GM21576 (cell line): ENCODE measurements at regions not wholly inside any gene's neighbourhood (a gene's known extent, or its start where the extent isn't known, plus 50 kb on each side); places are given as distances from the start of the nearest gene placed in this dataset.

ENCODE experiments used
- ATAC-seq: cut with Tn5 transposase; IDR thresholded peaks from one replicate; pipeline ENCODE4 v1.9.1; 2021; ENCODE audit warnings: mild to moderate bottlenecking, moderate library complexity; ENCODE audit not compliant: unreplicated experiment

DNA sequence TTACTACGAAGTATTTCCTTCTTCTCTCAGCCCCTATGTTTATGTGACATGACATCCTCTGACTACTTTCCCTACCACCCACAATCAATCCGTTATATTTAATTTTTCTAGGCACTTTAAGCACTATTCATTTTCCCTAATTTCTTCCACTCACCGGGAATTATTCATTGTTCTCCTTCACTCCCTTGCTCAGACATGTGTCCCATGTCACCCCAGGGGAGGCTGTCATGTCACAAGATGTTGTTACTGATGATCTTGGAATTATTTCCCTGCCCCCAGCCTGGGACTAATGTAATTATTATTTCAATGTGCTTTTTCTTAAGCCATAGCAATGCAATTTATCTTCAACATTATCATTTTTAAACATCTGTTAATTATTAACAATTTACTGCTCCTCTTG, 317.2 kb downstream of the PHF14 start:
- no peak for ATAC-seq

DNA sequence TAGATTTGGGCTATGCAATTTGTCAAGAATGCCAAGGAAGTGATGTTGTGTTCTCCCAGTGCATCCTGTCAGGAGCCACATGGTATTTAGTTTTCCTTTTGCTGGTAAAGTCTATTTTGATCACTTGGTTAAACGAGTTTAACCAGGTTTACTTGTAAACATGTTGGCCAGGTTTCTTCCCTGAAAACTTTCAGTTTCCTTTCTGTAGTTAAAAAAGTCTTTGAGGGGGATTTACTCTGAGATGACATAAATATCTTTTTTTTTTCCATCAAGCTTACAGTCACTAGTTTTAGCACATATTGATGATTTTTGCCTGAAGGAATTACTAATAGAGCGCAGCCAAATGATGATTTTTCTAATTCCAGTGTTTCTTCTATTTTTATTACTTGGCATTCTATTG, 320.5 kb downstream of the PHF14 start:
- no peak for ATAC-seq

DNA sequence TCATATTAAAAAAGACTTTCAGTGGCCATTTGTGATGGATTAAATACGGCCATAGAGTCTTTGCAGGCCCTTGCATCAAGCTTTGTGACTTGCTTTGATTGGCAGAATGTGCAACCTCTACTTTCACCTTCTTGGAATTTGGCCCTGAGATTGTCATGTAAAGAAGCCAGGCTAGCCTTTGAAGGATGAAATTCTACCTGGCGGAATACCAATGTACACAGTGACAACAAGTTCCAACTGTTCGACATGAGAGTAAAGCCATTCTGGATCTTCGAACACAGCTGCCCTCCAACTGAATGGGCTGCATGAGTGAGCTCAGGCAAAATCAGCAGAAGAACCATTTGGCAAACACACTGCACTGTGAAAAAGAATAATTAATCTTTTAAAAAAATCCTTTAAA, 321.3 kb downstream of the PHF14 start:
- ATAC-seq = no peak

DNA sequence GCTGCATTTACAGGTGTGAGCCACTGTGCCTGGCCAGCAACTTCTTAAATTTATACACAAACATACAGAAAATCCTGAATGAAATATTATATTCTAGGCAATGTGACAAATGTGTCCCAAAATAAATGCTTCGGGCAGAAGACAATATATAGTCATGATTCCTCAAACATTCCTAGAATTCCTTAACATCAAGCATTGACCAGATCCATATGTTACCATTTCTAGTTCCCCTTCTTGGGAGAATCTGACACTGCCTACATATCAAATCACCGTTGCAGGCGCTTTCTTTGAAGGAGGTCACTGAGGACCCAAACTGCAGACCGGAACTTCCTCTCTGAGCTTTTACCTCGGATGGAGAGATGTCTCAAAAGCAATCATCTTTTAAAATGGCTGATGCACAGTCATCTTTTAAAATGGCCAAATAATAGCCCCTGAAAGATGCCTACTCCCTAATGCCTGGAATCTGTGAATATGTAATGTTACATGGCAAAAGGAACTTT, 323.5 kb downstream of the PHF14 start:
- no peak for ATAC-seq

DNA sequence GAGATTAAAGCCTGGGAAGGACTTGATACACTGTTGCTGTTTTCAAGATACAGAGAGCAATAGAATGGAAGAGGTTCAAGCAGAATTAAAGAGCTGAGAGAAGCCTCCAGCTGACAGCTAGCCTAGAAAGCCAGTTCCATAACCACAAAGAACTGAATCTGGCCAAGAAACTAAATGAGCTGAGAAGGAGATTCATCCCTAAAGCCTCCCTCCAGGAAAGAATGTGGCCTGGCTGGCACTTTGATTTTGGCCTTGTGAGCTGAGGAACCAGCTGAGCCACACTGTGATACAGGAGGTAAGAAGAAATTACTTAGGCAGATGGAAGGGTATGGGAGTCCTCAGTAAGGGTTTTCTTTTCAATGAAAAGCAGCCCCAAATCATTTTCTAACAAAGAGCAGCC, 324.1 kb downstream of the PHF14 start:
- no peak for ATAC-seq

DNA sequence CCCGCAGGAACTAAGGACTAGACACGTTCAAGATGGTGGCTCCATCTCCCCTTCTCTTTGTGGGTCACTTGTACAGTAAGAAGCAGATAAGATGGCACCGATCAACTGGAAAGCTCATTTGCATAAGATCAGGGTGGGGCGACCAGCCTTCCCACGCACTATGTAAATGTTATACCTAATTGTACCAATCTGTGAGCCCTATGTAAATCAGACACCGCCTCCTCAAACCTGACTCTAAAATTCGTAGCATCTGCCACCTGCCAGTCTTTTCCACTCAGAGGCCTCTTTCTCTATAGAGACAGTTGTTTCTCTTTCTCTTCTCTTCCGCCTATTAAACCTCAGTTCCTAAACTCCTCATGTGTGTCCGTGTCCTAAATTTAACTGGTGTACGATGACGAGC, 324.5 kb downstream of the PHF14 start:
- no peak for ATAC-seq

DNA sequence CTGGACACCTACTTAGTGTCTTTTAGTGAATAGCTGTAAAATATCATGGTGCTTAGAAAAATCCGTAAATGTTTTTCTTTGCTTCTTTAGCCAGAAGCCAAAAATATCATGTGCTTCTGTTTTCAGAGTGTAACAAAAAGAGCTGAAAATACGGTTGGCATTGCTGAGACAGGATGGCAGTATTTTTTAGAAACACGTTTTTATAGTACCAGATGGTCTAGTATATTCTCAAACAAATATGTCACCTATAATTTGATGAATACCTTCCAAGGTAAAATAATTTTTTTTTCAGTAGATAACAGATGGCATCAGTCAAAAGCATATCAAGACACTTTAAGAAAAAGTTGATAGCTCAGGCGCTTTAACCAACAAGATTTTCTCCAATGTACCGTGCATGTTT, 326.6 kb downstream of the PHF14 start:
- no peak for ATAC-seq

DNA sequence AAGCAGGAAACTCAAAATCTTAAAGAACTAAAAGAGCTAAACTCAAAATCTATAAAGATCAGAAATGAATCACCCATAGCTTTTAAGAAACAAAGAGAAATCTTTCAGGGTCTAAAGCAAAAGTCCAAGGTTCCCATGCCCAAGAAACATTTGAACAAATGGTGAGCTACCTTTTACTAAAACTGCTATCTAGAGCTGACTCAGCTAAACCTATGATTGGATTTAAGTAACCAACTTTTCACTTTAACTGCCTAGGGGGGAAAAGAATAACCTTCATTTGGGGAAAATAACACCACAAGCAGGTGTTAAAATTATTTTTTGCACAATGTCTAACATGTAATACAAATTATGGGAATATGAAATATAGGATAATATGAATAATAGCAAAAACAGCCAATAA, 328.4 kb downstream of the PHF14 start:
- ATAC-seq = no peak

DNA sequence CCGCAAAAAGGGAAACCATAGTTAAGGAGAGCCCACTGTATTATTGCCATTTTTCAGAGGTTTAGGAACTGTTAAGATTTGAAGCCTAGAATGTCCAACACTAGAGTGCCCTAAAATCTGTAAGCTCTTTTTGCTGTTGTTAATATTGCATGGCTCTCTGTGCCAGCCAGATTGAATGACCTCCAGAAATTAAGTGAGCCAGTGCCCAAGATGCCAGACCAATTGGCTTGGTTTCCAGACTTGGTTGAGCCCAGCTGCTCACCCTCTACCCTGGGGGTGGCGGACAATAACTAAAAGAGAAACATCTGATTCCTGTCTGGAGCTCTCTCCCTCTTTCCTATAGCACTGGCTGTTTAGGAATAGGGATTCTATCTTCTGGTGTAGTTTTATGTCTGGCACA, 340.1 kb downstream of the PHF14 start:
- ATAC-seq = no peak

DNA sequence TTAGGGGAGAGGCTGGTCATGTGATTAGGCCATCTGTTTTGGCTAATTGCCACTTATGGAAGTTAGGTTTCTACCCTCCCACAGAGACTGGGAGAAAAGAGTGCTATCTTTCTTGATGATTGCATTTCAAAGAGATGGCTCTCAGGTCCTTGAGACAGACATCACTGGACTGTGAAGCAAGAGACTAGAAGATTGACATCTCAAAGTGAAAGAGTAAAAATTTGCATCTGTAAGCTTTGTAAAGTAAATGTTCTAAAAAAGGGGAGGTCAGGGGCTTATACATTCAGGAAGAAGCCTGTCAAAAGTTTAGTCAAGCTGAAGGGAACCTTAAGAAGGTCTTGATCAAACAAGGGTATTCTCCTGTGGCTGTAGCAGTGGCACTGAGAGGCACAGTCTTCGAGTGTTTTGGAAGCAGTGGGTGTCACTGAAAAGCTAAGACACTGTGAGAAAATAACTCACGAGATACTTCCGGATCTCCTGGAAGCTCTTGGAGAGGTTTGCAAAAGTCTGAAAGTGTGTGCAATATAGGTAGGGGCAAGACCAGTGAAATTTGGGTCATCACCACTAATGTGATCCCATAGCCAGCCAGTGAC, 342.1 kb downstream of the PHF14 start:
- ATAC-seq = peak; percentile 70

DNA sequence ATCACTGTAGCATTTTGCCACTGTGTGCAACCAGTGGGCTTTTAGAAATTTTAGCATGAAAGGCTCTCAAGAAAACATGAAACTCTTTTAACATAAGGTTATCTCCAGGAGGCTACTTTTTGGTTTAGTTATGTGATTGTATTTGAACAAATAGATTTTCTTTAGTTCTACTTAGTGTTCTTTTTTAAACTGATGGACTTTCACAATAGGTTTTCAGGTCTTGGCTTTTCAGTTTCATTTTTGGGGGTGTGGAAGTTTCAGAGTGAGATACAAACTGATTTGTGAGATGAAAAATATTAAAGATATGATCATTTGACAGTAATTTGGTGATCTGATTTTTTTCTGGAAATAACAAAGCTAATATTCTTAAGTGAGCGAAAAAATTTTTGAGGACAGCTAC, 344.1 kb downstream of the PHF14 start:
- ATAC-seq = peak; percentile 54

DNA sequence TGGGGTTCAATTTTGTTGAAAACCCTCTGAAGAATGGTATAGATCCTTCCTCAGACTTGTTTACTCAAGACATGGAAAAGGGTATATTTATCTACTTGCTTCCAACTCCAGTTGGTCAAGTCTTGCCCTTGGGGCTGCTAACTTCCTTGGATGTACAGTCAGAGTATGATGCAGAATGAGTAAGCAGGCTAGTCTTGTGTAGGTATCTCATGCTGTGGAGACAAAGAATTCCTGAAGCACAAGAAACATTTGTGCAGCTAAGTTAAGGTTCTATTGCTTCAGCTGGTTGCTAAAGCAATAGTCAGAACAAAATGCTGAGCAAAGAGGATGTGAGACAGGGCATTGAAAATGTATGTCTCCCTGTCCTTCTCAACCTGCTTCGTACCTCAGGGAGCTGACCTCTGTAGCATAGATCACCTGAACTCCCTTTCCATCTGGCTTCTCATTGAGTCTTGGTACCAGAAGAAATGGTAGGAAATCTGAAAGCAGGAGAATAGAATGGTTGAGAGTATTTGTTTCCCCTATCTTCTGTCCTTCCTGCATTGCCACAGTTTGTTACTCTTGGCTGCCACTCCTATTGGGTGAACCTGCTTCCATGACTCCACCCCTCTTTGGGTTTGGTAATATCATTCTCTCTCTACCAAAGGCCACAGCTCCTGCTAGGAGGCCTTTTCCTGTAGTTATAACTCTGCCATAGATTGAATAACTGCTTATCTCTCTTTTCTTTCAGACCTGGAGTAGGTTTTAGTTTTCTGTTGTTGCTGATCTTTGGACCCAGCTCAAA, 346.0 kb downstream of the PHF14 start:
- no peak for ATAC-seq
